ENCODE measurements at regions not wholly inside any gene's neighbourhood (a gene's known extent, or its start where the extent isn't known, plus 50 kb on each side); places are given as distances from the start of the nearest gene placed in this dataset.

DNA sequence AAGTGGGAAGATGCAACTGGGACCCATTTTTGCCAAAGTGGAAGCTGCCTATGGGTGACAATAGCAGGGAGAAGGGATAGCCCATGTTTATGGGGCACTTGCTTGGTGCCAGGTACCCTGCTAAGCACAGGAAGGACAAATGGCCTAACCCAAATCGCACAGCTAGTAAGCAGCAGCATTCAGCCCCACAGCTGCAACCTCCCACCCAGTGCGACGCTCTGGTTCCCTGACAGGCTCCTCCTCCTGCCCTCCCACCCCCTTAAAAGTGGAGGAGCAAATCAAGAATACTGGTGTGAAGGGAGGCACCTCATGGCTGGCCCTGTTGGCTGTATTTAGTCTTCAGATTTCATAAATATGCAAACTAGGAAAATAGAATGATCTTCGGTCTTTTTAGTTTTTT, 76.2 kb downstream of the RIN2 start:
- no peak for TF ChIP-seq TAF1 (IDR thresholded peaks at IDR 0.05; ENCODE audit: borderline replicate concordance, insufficient read depth, low read length)
- TF ChIP-seq, protein P1, sequence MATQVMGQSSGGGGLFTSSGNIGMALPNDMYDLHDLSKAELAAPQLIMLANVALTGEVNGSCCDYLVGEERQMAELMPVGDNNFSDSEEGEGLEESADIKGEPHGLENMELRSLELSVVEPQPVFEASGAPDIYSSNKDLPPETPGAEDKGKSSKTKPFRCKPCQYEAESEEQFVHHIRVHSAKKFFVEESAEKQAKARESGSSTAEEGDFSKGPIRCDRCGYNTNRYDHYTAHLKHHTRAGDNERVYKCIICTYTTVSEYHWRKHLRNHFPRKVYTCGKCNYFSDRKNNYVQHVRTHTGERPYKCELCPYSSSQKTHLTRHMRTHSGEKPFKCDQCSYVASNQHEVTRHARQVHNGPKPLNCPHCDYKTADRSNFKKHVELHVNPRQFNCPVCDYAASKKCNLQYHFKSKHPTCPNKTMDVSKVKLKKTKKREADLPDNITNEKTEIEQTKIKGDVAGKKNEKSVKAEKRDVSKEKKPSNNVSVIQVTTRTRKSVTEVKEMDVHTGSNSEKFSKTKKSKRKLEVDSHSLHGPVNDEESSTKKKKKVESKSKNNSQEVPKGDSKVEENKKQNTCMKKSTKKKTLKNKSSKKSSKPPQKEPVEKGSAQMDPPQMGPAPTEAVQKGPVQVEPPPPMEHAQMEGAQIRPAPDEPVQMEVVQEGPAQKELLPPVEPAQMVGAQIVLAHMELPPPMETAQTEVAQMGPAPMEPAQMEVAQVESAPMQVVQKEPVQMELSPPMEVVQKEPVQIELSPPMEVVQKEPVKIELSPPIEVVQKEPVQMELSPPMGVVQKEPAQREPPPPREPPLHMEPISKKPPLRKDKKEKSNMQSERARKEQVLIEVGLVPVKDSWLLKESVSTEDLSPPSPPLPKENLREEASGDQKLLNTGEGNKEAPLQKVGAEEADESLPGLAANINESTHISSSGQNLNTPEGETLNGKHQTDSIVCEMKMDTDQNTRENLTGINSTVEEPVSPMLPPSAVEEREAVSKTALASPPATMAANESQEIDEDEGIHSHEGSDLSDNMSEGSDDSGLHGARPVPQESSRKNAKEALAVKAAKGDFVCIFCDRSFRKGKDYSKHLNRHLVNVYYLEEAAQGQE (IDR thresholded peaks at IDR 0.05; ENCODE audit: insufficient read depth in 1 of 2, low read depth in 2 of 2, low read length in 2 of 2) = no peak
- TF ChIP-seq POLR2AphosphoS5 (IDR thresholded peaks at IDR 0.05; ENCODE audit: low read depth, low read length) = no peak

Measured in PFSK-1 (cell line).